Activated CD4-positive, alpha-beta T cell treated with anti-CD3 and anti-CD28 coated beads, Interleukin-2, amount 10 ng/mL, durations not matched to agents 24 days and 14 days (primary cell): ENCODE measurements at regions not wholly inside any gene's neighbourhood (a gene's known extent, or its start where the extent isn't known, plus 50 kb on each side); places are given as distances from the start of the nearest gene placed in this dataset.
"Not testable (repeated sequence)": the region's sequence is repeated elsewhere in the genome, so short reads cannot be mapped to it uniquely, and the experiment has no call there.

Experiments
- DNase-seq: peaks from one replicate; pipeline ENCODE4 v3.0.0; 2022
- H3K27ac Mint-ChIP-seq: one replicate; pipeline ENCODE4 v1.8.0; 2022; ENCODE audit warnings: mild to moderate bottlenecking, mixed read lengths
- H3K27me3 Mint-ChIP-seq: one replicate; pipeline ENCODE4 v1.8.0; 2022; ENCODE audit warnings: mixed read lengths
- H3K36me3 Mint-ChIP-seq: one replicate; pipeline ENCODE4 v1.8.0; 2022; ENCODE audit warnings: low read depth, mild to moderate bottlenecking, mixed read lengths
- H3K4me1 Mint-ChIP-seq: one replicate; pipeline ENCODE4 v1.8.0; 2021; ENCODE audit warnings: mixed read lengths
- H3K4me3 Mint-ChIP-seq: one replicate; pipeline ENCODE4 v1.8.0; 2022; ENCODE audit warnings: mild to moderate bottlenecking, moderate library complexity, mixed read lengths
- H3K9me3 Mint-ChIP-seq: one replicate; pipeline ENCODE4 v1.8.0; 2021; ENCODE audit warnings: mixed read lengths
- intact Hi-C: fragments of 100-400 bp; cut with micrococcal nuclease; formaldehyde crosslinking; loops from one replicate; pipeline ENCODE4 v1.15.1; 2023

- DNase-seq, H3K27ac Mint-ChIP-seq, H3K36me3 Mint-ChIP-seq, intact Hi-C loops, H3K9me3 Mint-ChIP-seq, H3K4me1 Mint-ChIP-seq, H3K4me3 Mint-ChIP-seq, H3K27me3 Mint-ChIP-seq: not testable (repeated sequence)
Observed at GRCh38 chr4:52157071-52157470, 106.0 kb downstream of the SPATA18 start.

DNA sequence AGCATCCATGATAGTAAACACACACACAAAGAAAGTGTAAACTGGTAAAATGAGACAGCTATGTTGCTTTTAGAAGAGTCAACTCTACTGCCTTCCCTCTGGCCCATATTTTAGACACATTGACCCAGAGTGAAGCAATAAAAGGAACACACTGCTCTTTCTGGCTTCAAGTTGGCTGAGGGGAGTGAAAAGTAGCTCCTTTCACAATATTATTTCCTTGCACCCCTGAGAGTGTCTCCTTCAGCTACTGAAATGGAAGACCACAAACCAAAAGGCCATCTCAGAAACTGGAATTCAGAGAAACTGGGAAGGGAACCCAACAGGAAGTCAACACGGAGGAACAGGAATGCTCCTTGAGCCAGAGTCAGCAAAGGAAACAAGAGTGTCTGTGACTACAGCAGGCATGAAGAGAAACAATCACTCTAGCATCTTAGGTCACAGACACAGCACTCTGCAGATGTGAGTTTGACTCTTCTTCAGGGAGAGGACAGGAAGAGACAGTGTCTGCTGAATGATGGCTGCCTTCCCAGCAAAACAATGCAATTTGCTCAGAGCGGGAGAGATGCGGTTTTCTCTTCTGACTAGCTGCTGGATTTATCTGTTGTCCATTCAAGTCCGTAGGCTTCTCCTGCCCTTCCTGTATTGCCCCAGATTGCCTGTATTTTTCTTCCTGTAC is 106.7 kb downstream of the SPATA18 start:
- no peak overlapping the region for H3K4me3 Mint-ChIP-seq
- H3K27me3 Mint-ChIP-seq = no peaks in the 10 kb centered on the region
- no peaks in the 10 kb centered on the region for H3K9me3 Mint-ChIP-seq
- no peak for DNase-seq
- intact Hi-C loops = no loop called here
- H3K36me3 Mint-ChIP-seq = no peaks in the 10 kb centered on the region
- H3K27ac Mint-ChIP-seq = no peak overlapping the region
- no peaks in the 10 kb centered on the region for H3K4me1 Mint-ChIP-seq

DNA sequence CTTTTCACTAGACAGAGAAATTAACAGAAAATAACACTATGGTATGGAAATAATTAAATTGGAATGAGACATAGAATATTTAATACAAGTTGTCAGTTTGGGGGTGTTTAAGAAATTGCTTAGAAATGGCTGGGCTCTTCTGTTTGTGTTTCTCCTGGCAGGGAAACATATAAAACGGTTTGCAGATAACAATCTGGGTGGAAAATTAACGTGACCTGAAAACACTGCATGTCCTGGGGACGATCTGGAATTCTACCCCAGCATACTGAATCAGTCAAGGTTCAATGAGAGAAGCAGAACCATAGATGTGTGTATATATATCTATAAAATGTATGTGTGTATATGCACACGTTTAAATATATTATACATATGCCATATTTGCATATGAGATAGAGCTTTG is 109.8 kb downstream of the SPATA18 start:
- no peaks in the 10 kb centered on the region for H3K9me3 Mint-ChIP-seq
- no peak overlapping the region for H3K27ac Mint-ChIP-seq
- DNase-seq = no peak
- H3K4me1 Mint-ChIP-seq = no peaks in the 10 kb centered on the region
- no peaks in the 10 kb centered on the region for H3K36me3 Mint-ChIP-seq
- intact Hi-C loops = no loop called here
- H3K27me3 Mint-ChIP-seq = no peaks in the 10 kb centered on the region
- H3K4me3 Mint-ChIP-seq = no peak overlapping the region

DNA sequence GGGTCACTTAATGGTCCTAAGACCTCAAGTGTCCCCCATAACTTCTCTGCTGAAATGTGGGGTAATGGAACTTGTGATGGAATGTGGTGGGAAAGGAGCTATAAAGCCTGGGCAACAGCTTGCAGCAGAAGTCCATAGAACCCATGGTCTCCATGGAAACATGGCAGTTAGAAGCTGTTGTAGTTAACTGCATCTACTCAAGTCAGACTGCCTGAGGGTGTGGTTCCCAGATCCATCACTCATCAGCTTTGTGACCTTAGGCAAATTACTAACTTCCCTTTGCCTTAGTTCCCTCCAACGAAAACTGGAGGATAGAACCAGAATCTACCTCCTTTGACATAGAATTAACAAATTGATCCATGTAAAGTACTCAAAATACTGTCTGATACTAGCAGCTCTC is 113.0 kb downstream of the SPATA18 start:
- no peak overlapping the region for H3K4me3 Mint-ChIP-seq
- no peak for DNase-seq
- intact Hi-C loops = no loop called here
- H3K27me3 Mint-ChIP-seq = no peaks in the 10 kb centered on the region
- H3K4me1 Mint-ChIP-seq = no peaks in the 10 kb centered on the region
- H3K27ac Mint-ChIP-seq = no peak overlapping the region
- no peaks in the 10 kb centered on the region for H3K9me3 Mint-ChIP-seq
- H3K36me3 Mint-ChIP-seq = no peaks in the 10 kb centered on the region

- DNase-seq = no peak
- no peaks in the 10 kb centered on the region for H3K27me3 Mint-ChIP-seq
- intact Hi-C loops = no loop called here
- no peaks in the 10 kb centered on the region for H3K4me1 Mint-ChIP-seq
- no peaks in the 10 kb centered on the region for H3K36me3 Mint-ChIP-seq
- H3K4me3 Mint-ChIP-seq = no peak overlapping the region
- peaks cover 7% of the 10 kb centered on the region for H3K9me3 Mint-ChIP-seq
- H3K27ac Mint-ChIP-seq = no peak overlapping the region
Observed at GRCh38 chr4:52172166-52172565, 121.1 kb downstream of the SPATA18 start.

- Mint-ChIP-seq H3K27ac (no peak overlapping the region), H3K4me1 (no peaks in the 10 kb centered on the region), H3K9me3 (peaks cover 7% of the 10 kb centered on the region), H3K27me3 (no peaks in the 10 kb centered on the region), H3K36me3 (no peaks in the 10 kb centered on the region), H3K4me3 (no peak overlapping the region)
- no peak for DNase-seq
- intact Hi-C loops = no loop called here
Observed at GRCh38 chr4:52173470-52174045, 122.5 kb downstream of the SPATA18 start.

DNA sequence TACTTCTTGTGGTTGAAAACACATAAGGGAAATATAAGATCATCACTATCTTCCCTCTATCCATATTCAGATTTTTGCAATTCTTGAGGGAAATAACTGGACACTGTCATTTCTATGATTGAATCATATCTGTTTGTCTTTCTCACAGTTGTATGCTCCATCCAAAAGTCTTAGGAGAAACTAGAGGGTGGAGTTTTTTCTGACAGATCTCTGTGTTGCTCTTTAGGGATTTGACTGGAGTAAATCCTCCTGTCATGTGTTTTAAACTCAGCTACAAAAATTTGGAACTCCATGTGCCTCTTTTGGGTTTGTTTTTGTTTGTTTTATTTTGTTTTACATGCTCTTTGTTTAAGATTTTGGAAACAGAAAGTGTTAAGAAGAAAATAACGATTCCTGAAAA is 136.5 kb downstream of the SPATA18 start:
- no peak for DNase-seq
- Mint-ChIP-seq H3K9me3 (no peaks in the 10 kb centered on the region), H3K27me3 (no peaks in the 10 kb centered on the region), H3K36me3 (no peaks in the 10 kb centered on the region), H3K4me3 (no peak overlapping the region), H3K27ac (no peak overlapping the region), H3K4me1 (no peaks in the 10 kb centered on the region)
- intact Hi-C loops = no loop called here

- no peak overlapping the region for H3K27ac Mint-ChIP-seq
Observed at GRCh38 chr4:52192001-52192400, 140.9 kb downstream of the SPATA18 start.

GRCh38 chr4:52192721-52193135 is 141.6 kb downstream of the SPATA18 start:
- no peaks in the 10 kb centered on the region for H3K36me3 Mint-ChIP-seq
- H3K4me3 Mint-ChIP-seq = no peak overlapping the region

More at GRCh38 chr4:52192001-52192400, 140.9 kb downstream of the SPATA18 start:
- DNase-seq = no peak
- intact Hi-C loops = no loop called here
- Mint-ChIP-seq H3K36me3 (no peaks in the 10 kb centered on the region), H3K4me1 (no peaks in the 10 kb centered on the region), H3K27me3 (no peaks in the 10 kb centered on the region), H3K4me3 (no peak overlapping the region), H3K9me3 (no peaks in the 10 kb centered on the region)

GRCh38 chr4:52195869-52196268 is 144.8 kb downstream of the SPATA18 start:
- no peaks in the 10 kb centered on the region for H3K27me3 Mint-ChIP-seq
- H3K4me1 Mint-ChIP-seq = no peaks in the 10 kb centered on the region
- no peak overlapping the region for H3K4me3 Mint-ChIP-seq
- H3K27ac Mint-ChIP-seq = no peak overlapping the region
- peaks cover 4% of the 10 kb centered on the region for H3K9me3 Mint-ChIP-seq
- intact Hi-C loops = no loop called here
- H3K36me3 Mint-ChIP-seq = no peaks in the 10 kb centered on the region
- no peak for DNase-seq

More at GRCh38 chr4:52192721-52193135, 141.6 kb downstream of the SPATA18 start:
- no peaks in the 10 kb centered on the region for H3K9me3 Mint-ChIP-seq
- H3K27ac Mint-ChIP-seq = no peak overlapping the region
- no peaks in the 10 kb centered on the region for H3K27me3 Mint-ChIP-seq
- H3K4me1 Mint-ChIP-seq = no peaks in the 10 kb centered on the region
- intact Hi-C loops = no loop called here
- no peak for DNase-seq

GRCh38 chr4:52196606-52197130 is 145.6 kb downstream of the SPATA18 start:
- Mint-ChIP-seq H3K36me3 (no peaks in the 10 kb centered on the region), H3K4me3 (no peak overlapping the region), H3K9me3 (peaks cover 4% of the 10 kb centered on the region), H3K4me1 (no peaks in the 10 kb centered on the region), H3K27ac (no peak overlapping the region), H3K27me3 (no peaks in the 10 kb centered on the region)
- no peak for DNase-seq
- intact Hi-C loops = no loop called here

GRCh38 chr4:52197306-52197705 is 146.2 kb downstream of the SPATA18 start:
- no peak for DNase-seq
- intact Hi-C loops = no loop called here
- Mint-ChIP-seq H3K9me3 (peaks cover 4% of the 10 kb centered on the region), H3K4me1 (no peaks in the 10 kb centered on the region), H3K27ac (no peak overlapping the region), H3K27me3 (no peaks in the 10 kb centered on the region), H3K36me3 (no peaks in the 10 kb centered on the region), H3K4me3 (no peak overlapping the region)

DNA sequence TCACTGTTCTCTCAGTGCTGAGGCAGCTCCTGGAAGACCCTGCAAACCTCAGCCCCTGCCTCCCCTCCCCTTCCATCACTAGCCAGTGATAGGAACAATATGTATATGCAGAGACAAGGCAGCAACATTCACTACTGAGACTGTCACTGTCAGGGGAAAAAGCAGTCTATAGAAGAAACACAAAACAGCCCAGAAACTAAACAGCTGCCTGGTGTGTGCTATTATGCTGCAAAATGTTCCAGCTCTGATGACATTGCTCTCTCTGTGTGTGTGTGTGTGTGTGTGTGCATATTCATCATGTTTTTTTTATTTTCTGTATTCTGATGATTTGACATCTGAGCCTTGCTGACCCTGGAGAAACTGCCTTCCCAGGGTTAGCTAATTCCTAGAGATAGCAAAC is 147.2 kb downstream of the SPATA18 start:
- no peak overlapping the region for H3K27ac Mint-ChIP-seq
- intact Hi-C loops = no loop called here

DNA sequence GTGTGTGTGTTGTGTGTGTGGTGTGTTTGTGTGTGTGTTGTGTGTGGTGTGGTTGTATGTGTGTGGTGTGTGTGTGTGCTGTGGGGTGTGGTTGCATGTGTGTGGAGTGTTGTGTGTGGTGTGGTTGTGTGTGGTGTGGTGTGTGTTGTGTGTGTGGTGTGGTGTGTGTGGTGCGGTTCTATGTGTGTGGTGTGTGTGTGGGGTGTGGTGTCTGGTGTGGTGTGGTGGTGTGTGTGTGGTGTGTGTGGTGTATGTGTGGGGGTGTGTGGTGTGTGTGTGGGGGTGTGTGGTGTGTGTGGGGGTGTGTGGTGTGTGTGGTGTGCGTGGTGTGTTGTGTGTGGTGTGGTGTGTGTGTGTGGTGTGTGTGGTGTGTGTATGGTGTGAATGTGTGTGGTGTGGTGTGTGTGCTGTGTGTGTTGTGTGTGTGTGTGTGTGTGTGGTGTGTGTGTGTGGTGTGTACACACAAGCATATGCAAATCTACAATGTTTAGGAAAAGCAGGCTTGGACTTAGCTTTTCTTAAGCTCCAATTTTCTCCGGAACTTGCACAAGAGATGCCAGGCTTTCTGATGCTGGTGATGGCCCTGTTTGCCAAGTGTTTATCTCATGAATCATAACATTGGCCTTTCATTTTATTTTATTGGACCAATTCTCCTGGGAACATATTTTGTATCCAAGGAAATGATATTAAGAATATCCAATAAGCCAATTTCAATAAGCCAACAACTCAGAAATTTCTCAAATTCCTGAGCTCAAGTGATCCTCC is 148.7 kb downstream of the SPATA18 start:
- intact Hi-C loops = no loop called here
- Mint-ChIP-seq H3K27me3 (no peaks in the 10 kb centered on the region), H3K36me3 (no peaks in the 10 kb centered on the region), H3K9me3 (peaks cover 4% of the 10 kb centered on the region), H3K4me1 (no peaks in the 10 kb centered on the region), H3K27ac (no peak overlapping the region), H3K4me3 (no peak overlapping the region)
- DNase-seq = no peak

More for the DNA sequence above, 147.2 kb downstream of the SPATA18 start:
- H3K4me1 Mint-ChIP-seq = no peaks in the 10 kb centered on the region
- no peaks in the 10 kb centered on the region for H3K27me3 Mint-ChIP-seq
- H3K9me3 Mint-ChIP-seq = peaks cover 4% of the 10 kb centered on the region
- no peak for DNase-seq
- no peak overlapping the region for H3K4me3 Mint-ChIP-seq
- no peaks in the 10 kb centered on the region for H3K36me3 Mint-ChIP-seq
